ENCODE measurements at regions not wholly inside any gene's neighbourhood (a gene's known extent, or its start where the extent isn't known, plus 50 kb on each side); places are given as distances from the start of the nearest gene placed in this dataset.

- no peaks in the 10 kb centered on the region for H3K9me3 ChIP-seq (ENCODE audit: control extremely low read depth in 1 of 3, control insufficient read depth in 2 of 3, insufficient read depth in 1 of 3, low read length in 2 of 3)
- Mint-ChIP-seq H3K9me3 (ENCODE audit: insufficient read depth) (no peaks in the 10 kb centered on the region), H3K4me3 (no peak overlapping the region), H3K27ac (no peak overlapping the region), H3K27me3 (no peaks in the 10 kb centered on the region), H3K4me1 (no peaks in the 10 kb centered on the region)
- no peaks in the 10 kb centered on the region for H3K4me1 ChIP-seq (ENCODE audit: control insufficient read depth in 2 of 2, insufficient read depth in 2 of 2, low read length in 2 of 2)
- H4K20me1 ChIP-seq (ENCODE audit: control insufficient read depth, insufficient read depth, low read length, poor library complexity, severe bottlenecking): no peaks in the 10 kb centered on the region
- DNase-seq: no peak
- TF ChIP-seq EZH2 (IDR thresholded peaks at IDR 0.05; ENCODE audit: borderline replicate concordance, insufficient read depth, low read depth, low read length, poor library complexity, severe bottlenecking) (no peak), CTCF (IDR thresholded peaks at IDR 0.05) (no peak)
- intact Hi-C loops (cut with micrococcal nuclease): no loop called here
- WGBS (ENCODE audit: insufficient coverage): no CpG with 5 or more reads among the region's 1 CpG
- no peak overlapping the region for H3K27ac ChIP-seq (ENCODE audit: low read length in 2 of 2)
- H3K27me3 ChIP-seq (replicated peaks in 1 of 4; ENCODE audit: control extremely low read depth in 1 of 4, control insufficient read depth in 3 of 4, insufficient read depth in 4 of 4, low read length in 3 of 4): no peaks in the 10 kb centered on the region
- no peak overlapping the region for H3K9ac ChIP-seq (ENCODE audit: low read length)
- ChIA-PET POLR2A (no interaction called here), CTCF (no interaction called here)
- no peak for ATAC-seq (ENCODE audit: low read depth)
- H3K4me3 ChIP-seq (ENCODE audit: control extremely low read depth in 1 of 5, extremely low read depth in 1 of 5, insufficient read depth in 1 of 5, low read depth in 2 of 5, low read length in 4 of 5): no peak overlapping the region
- H3K36me3 ChIP-seq (replicated peaks in 1 of 2; ENCODE audit: control extremely low read depth in 1 of 2, control insufficient read depth in 1 of 2, extremely low read depth in 1 of 2, insufficient read depth in 2 of 2, low read length in 1 of 2): no peaks in the 10 kb centered on the region
- no peak overlapping the region for H2AFZ ChIP-seq (ENCODE audit: insufficient read depth, low read depth, low read length, poor library complexity, severe bottlenecking)
- no peak overlapping the region for H3K4me2 ChIP-seq (replicated peaks; ENCODE audit: low read depth, low read length, poor library complexity, severe bottlenecking)
- no peaks in the 10 kb centered on the region for H3K79me2 ChIP-seq (ENCODE audit: control insufficient read depth, insufficient read depth, low read length)
These were observed 98.4 kb upstream of the TBX18 start for GRCh38 chr6:84862843-84863242.

GRCh38 chr6:84860920-84861319 lies 96.5 kb upstream of the TBX18 start:
- ATAC-seq (ENCODE audit: low read depth) (no peak), DNase-seq (no peak)
- Histone ChIP-seq H3K27ac (ENCODE audit: low read length in 2 of 2) (no peak overlapping the region), H3K9me3 (ENCODE audit: control extremely low read depth in 1 of 3, control insufficient read depth in 2 of 3, insufficient read depth in 1 of 3, low read length in 2 of 3) (no peaks in the 10 kb centered on the region), H3K4me2 (replicated peaks; ENCODE audit: low read depth, low read length, poor library complexity, severe bottlenecking) (no peak overlapping the region), H2AFZ (ENCODE audit: insufficient read depth, low read depth, low read length, poor library complexity, severe bottlenecking) (no peak overlapping the region), H3K9ac (ENCODE audit: low read length) (no peak overlapping the region), H3K4me3 (ENCODE audit: control extremely low read depth in 1 of 5, extremely low read depth in 1 of 5, insufficient read depth in 1 of 5, low read depth in 2 of 5, low read length in 4 of 5) (no peak overlapping the region), H3K79me2 (ENCODE audit: control insufficient read depth, insufficient read depth, low read length) (no peaks in the 10 kb centered on the region), H4K20me1 (ENCODE audit: control insufficient read depth, insufficient read depth, low read length, poor library complexity, severe bottlenecking) (no peaks in the 10 kb centered on the region), H3K4me1 (ENCODE audit: control insufficient read depth in 2 of 2, insufficient read depth in 2 of 2, low read length in 2 of 2) (no peaks in the 10 kb centered on the region), H3K27me3 (replicated peaks in 1 of 4; ENCODE audit: control extremely low read depth in 1 of 4, control insufficient read depth in 3 of 4, insufficient read depth in 4 of 4, low read length in 3 of 4) (no peaks in the 10 kb centered on the region), H3K36me3 (replicated peaks in 1 of 2; ENCODE audit: control extremely low read depth in 1 of 2, control insufficient read depth in 1 of 2, extremely low read depth in 1 of 2, insufficient read depth in 2 of 2, low read length in 1 of 2) (no peaks in the 10 kb centered on the region)
- Mint-ChIP-seq H3K27me3 (no peaks in the 10 kb centered on the region), H3K4me1 (no peaks in the 10 kb centered on the region), H3K9me3 (ENCODE audit: insufficient read depth) (no peaks in the 10 kb centered on the region), H3K4me3 (no peak overlapping the region), H3K27ac (no peak overlapping the region)
- WGBS (ENCODE audit: insufficient coverage): no CpG with 5 or more reads among the region's 2 CpGs
- intact Hi-C loops (cut with micrococcal nuclease): no loop called here
- CTCF ChIA-PET: no interaction called here
- TF ChIP-seq CTCF (IDR thresholded peaks at IDR 0.05) (no peak), EZH2 (IDR thresholded peaks at IDR 0.05; ENCODE audit: borderline replicate concordance, insufficient read depth, low read depth, low read length, poor library complexity, severe bottlenecking) (no peak)
- POLR2A ChIA-PET: no interaction called here

Data from B cell (primary cell).